HG03378 (cell line): ENCODE measurements at regions not wholly inside any gene's neighbourhood (a gene's known extent, or its start where the extent isn't known, plus 50 kb on each side); places are given as distances from the start of the nearest gene placed in this dataset.
"Not testable (repeated sequence)": the region's sequence is repeated elsewhere in the genome, so short reads cannot be mapped to it uniquely, and the experiment has no call there.

Experiments
- ATAC-seq: cut with Tn5 transposase; IDR thresholded peaks from one replicate; pipeline ENCODE4 v1.9.1; 2021; ENCODE audit warnings: mild to moderate bottlenecking, moderate library complexity; ENCODE audit not compliant: unreplicated experiment

DNA sequence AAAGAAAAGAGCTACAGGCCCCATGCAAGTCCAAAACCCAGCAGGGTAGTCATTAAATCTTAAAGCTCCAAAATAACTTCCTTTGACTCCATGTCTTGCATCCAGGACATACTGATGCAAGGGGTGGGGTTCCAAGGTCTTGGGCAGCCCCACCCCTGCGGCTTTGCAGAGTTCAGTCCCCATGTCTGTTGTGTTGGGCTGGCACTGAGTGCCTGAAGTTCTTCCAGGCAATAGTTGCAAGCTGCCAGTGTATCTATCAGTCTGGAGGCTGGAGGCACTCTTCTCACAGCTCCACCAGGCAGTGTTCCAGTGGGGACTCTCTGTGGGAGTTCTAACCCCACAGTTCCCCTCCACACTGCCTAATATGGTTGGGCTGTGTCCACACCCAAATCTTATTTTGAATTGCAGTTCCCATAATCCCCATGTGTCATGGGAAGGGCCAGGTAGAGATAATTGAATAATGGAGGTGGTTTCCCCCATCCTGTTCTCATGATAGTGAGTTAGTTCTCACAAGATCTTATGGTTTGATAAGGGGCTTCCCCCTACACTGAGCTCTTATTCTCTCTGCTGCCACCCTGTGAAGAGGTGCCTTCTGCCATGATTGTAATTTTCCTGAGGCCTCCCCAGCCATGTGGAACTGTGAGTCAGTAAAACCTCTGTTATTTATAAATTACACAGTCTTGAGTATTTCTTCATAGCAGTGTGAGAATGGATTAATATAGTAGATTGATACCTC is 237.5 kb upstream of the ADRA1B start:
- no peak for ATAC-seq

DNA sequence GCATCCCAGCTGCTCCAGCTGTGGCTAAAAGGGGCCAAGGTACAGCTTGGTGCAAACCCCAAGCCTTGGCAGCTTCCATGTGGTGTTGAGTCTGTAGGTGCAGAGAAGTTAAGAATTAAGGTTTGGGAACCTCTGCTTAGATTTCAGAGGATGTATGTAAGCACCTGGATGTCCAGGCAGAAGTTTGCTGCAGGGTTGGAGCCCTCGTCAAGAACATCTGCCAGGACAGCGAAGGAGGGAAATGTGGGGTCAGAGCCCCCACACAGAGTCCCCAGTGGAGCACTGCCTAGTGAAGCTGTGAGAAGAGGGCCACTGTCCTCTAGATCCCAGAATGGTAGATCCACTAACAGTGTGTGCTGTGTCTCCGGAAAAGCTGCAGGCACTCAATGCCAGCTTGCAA is 236.2 kb upstream of the ADRA1B start:
- no peak for ATAC-seq

DNA sequence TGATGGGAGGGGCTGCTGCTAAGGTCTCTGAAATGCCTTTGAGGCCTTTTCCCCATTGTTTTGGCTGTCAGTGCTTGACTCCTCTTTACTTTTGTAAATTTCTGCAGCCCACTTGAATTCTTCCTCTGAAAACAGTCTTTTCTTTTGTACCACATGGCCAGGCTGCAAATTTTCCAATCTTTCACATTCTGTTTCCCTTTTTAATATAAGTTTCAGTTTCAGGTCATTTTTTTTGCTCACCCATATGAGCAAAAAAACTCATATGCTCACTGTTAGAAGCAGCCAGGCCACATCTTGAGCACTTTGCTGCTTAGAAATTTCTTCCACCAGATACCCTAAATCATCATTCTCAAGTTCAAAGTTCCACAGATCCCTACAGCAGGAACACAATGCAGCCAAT is 234.6 kb upstream of the ADRA1B start:
- ATAC-seq: no peak

DNA sequence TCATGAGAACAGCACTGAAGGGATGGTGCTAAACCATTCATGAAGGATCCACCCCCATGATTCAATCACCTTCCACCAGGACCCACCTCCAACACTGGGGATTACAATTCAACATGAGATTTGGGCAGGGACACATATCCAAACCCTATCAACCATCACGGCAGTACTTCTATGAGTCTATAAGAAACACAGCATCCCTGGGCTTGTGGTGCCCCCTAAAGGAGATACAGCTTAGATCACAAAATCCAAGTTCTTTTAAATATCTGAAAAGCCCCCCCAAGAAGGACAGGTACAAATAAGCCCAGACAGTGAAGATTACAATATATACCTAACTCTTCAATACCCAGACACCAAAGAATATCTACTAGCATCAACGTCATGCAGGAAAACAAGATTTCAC is 233.7 kb upstream of the ADRA1B start:
- no peak for ATAC-seq

DNA sequence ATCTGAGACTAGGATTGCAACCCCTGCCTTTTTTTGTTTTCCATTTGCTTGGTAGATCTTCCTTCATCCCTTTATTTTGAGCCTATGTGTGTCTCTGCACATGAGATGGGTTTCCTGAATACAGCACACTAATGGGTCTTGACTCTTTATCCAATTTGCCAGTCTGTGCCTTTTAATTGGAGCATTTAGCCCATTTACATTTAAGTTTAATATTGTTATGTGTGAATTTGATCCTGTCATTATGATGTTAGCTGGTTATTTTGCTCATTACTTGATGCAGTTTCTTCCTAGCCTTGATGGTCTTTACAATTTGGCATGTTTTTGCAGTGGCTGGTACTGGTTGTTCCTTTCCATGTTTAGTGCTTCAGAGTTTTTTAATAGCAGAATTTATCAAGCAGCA is 228.4 kb upstream of the ADRA1B start:
- ATAC-seq: not testable (repeated sequence)

DNA sequence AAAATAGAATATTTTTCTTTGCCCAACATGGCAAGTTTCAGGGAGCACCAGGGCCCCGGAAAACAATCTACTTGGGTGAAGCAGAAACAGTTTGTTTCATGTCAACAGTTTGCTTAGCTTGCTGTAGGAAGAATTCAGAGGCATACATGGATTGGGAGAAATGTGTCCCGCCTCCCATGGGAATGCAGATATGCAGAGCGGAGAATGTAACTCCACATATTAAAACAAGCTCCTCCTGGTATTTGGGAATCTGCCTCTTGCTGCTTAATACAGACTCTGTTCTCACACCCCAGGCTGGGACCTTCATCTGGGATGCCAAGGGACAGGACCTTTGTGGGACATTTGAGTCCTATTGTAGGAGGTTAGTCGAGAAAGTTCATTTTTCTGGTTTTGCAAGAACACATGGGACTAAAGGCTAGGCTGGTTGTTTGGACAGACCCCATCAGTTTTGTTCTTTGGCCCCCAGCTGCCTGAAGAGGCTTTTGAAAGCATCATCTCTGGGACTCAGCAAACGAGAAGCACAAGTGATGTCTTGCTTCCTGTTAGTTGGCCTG is 220.5 kb upstream of the ADRA1B start:
- ATAC-seq: no peak

DNA sequence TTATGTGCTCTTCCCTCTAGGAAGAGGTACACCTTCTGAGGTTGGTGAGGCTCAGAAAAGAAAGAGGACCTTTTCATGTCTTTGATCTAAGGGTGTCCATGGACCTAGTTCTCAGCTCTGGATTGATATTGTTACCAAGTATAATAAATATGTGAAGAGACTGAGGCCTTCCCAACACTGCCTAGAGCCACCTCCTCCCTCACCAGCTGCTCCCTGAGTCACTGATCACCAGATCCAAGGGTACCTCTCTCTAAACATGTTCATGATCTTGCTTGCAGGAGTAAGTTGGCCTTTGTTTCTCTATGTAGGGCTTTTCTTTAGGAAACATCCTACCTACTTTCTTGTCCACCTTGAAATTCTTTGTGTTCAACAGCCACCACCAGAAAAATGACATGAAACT is 218.8 kb upstream of the ADRA1B start:
- no peak for ATAC-seq

DNA sequence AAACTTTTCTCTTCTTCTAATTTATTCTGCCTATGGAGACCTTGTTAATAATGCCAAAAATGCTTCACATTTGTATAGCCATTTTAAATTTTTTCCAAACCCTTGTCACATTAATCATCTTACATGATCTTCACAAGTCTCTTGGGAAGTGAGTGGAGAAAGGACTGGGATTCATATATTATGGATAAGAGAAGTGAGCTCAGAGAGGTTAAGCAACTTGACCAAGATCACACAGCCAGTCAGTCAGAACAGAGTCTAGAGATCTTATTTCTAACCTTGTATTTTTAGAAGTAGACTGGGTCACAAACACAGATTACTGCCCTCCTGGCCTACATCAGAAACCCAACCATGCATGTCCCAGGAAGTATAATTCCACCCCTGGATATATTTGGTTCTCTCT is 218.0 kb upstream of the ADRA1B start:
- ATAC-seq: no peak

DNA sequence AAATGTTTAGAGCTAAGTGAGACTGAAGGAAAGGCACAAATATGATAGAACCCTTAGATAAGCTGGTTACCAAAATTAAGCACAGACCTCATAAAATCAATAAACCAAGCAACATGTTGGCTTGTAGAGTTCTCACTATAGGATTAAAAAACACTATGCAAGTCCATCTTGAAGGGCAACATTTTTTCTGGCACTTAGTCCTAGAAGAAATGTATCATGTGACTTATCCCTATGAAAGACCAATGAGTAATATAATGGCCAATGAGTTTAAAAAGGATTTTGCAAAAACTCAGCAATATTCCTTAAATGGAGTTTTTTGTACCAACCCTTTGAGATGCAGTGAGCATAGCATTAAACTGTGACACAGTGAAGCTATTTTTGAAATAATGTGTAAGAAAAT is 216.3 kb upstream of the ADRA1B start:
- no peak for ATAC-seq

DNA sequence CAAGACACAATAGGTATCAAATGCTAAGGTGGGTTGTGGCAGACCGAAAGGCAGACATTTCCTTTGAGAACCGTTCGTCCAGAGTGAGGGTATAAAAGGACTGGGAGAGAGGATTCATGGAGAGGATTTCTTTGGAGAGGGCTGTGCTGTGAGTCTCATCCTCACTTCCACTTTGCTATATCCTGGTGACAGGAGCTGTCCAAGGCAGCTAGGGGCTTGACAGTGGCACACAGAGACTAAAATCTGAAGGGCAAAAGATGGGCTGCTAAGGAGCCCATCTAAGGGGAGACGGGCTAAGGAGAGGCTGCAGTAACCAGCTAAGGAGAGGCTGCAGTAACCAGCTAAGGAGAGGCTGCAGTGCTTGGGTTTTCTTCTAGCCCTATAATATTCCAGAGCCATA is 214.0 kb upstream of the ADRA1B start:
- ATAC-seq: no peak

DNA sequence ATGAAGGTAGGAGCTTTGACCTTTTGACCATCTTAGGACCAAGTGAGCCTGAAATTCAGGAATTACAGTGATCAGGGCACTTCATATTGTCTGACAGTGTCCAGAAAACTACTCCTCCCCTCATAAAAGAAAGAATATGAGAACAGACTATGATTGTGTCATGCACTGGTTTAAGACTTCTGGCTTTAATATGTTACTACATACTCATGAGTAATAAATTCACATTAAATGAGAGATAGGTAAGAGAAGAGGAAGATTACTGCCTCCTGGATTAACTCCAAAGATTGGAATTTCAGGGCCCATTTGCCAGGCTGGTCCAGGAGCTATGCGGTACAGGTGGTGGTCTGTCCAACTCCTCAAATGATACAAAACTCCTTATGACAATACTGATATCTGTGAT is 213.5 kb upstream of the ADRA1B start:
- ATAC-seq: no peak

DNA sequence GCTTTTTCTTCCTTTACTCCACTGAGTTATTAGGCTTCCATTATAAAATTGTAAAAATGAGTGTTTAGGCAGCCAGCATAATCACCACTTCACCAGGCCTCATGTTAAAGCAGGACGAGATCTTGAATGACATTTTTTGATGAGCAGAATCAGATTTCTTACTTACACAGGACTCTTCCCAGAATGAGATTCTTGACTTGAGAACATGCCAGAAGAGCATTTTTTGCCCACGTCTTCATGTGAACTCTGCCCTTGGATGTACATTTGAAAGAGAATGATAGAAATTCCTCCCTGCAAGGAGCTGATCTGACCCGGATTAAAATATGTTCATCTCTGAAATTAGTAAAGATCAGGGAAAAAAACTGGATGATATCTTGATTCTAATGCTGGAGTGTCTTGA is 212.1 kb upstream of the ADRA1B start:
- no peak for ATAC-seq

DNA sequence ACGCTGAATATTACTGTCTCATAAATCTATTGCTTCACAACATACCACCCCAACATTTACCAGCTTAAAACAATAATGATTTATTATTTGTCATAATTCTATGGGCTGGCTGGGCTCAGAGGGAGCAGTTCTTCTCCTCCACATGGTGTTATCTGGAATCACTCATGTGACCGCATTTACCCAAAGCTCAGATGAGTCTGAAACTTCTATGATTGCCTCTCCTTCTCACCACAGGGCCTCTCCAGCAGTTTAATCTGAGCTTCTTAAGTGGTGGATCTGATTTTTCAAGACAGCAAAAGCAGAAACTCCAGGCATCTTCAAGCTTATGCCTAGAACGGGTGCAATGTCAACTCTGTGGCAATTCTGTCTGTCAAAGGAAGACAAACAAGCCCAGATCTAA is 210.3 kb upstream of the ADRA1B start:
- no peak for ATAC-seq

DNA sequence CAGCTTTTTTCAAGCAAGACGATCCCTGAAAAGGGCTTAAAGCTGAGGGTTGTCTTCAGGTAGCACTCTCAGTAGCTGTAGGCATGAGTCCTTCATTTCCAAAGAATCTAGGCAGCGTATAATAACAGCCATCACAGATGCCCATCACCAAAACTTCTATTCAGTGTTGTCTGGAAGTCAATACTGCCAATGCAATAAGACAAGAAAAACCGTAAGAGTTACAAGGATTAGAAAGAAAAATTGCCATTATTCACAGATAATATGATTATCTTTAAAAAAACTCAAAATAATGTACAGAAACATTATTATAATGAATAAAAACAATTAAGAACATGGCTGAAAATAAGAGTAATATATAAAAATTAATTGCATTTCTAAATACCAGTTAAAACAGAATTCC is 208.2 kb upstream of the ADRA1B start:
- ATAC-seq: no peak

DNA sequence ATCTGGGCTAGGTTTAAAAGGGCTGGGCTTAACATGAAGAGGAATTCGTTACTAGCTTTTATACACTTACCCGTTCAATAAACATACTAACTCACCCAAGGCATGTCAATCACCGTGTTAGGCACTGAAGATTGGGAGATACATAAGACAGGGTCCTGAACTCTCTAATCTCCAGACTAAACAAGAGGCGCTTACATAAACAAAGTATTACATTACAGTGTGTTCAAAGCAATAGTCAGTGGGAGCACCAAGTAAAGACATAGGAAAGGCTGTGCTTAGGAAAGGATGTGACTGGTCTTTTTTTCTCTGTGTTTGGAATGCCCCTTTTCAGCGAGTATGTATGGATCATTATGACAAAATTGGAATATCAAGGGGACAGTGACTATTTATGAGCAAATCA is 203.6 kb upstream of the ADRA1B start:
- no peak for ATAC-seq

DNA sequence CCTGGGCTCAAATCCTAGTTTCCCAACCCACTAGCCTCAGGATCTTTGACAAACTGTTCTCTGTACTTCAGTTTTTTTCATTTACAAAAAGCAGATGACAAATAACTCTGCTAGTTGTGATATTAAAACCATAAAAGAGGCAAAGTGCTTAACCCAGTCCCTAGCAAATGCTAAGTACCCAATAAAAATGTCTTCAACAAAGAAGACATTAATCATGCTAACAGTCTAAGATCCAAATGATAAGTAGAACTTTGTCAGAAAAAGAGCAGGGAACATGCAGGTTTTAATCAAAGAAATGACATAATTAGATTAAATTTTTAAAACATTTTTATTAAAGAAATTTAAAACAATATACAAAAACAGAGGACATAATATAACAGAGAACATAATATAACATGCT is 203.0 kb upstream of the ADRA1B start:
- no peak for ATAC-seq

DNA sequence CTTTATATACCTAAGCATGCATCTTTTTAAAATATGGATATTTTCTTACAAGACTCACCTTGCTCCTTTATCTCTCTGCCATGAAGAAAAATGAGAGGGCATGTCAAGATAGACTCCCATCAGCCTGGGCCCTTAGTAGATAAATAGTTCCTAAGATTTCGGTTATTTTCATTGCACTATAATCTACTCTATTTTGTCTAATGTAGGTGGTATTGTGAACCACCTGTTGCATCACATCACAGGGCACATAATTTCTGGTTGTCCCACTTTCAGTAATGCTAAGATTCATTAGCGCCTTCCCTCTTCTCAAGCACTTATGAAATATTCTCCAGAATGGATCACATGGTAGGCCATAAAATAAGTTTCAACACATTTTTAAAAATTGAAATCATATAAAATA is 202.5 kb upstream of the ADRA1B start:
- ATAC-seq: no peak

DNA sequence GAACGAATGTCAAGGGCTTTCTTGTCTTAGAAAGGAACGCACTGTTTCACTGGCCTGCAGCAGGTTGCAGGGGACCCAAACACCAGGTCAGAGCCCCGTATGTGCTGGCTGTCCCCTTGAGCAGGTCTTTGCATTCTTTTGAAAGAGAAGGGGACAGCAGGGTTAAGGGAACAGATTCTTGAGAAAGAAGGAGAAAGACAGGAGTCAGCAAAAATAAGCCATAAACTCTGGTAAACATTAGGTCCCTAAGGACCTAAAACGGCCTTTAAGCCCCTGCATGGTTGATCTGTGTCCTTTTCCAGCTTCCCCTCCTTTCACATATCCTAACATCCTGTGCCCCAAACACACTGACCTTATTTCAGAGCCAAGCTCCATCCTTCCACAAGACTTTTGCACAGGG is 190.8 kb upstream of the ADRA1B start:
- ATAC-seq: no peak

DNA sequence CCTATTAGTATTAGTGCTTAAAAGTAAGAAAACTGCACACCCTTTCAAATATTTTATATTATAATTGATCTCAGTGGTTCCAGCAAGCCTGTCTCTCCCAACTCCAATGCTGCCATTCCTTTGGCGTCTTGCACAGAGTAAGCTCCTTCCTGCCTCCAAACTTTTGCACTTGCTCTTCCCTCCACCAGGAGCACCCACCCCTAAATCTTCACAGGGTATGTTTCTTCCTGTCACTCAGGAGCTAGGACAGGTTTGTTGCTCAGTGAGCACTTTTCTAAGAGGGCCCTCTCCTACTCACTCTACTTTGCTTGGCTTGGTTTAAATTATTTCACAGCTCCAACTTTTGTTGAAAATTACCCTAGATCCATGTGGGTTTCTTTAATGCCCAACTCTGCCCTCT is 189.1 kb upstream of the ADRA1B start:
- ATAC-seq: no peak

DNA sequence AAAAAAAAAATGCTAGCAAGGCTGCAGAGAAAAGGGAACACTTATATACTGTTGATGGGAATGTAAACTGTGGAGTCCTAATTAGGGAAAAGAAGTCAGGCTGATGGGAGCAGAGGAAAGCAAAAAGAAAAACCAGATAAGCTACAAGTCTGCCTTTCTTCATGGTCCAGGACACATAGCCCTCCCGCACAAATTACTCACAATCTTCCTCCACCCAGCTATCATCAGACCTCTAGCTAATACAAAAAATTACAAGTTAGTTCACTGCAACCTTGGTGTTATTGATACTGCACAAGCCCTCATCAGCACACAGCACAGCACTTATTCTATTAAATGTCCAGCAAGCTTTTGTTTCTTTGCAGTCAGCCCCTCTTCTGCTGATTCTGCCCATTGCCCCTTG is 186.0 kb upstream of the ADRA1B start:
- ATAC-seq: no peak

DNA sequence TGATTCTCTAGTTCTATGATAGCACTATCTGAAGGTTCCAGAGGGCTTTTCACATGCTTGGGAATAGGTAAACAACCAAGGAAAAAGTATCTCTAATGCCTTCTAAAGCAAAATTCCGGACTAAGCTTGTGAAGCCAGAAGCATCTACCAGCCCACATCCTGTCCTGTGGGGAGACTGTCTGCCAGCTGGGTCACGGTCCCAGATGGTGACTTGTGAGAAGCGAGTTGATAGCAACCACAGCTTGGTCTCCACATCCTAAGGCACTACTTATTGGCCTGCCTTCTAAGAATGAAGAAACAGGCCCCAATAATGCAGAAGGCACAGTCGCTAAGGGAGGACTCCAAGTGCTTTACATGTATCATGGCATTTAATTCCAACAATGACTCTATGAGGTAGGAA is 184.1 kb upstream of the ADRA1B start:
- no peak for ATAC-seq

DNA sequence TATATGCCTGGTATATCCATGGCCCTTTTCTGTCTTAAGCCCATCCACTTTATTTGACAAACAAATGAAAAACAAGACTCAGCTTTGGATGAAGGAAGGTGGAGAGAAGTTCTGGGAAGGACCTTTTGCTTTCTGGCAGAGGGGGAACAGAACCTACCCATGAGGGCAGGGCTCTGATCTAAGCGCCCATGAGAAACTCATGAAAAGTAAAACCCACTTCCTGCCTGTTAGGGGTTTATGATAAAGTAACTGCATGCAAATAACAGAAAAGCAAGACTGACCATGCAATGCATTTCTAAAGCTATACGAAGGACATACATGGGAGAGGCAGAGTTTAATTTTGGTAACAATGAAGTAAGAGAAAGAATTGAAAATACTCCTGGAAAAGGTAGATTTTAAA is 181.9 kb upstream of the ADRA1B start:
- no peak for ATAC-seq

DNA sequence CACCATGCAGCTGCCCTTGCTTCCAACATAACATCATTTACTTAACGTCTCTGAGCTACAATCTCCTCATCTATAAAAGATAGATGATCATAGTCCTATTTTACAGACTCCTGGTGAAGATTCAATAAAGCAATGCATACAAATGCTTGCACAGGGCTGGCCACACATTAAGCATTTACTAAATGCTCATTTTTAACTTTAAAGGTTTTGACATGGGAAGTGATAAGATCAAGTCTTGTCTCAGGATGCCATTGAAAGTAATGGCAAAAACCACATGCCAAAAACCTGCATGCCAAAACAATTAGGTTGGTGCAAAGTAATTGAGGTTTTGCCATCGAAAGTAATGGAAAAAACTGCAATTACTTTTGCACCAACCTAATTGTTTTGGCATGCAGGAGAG is 181.2 kb upstream of the ADRA1B start:
- no peak for ATAC-seq
